Embryonic facial prominence (tissue), 1 donor: ENCODE measurements at regions not wholly inside any gene's neighbourhood (a gene's known extent, or its start where the extent isn't known, plus 50 kb on each side); places are given as distances from the start of the nearest gene placed in this dataset.
A peak's percentile ranks its signal among the peaks of the same experiment; 100 is the strongest.
"Not testable (repeated sequence)": the region's sequence is repeated elsewhere in the genome, so short reads cannot be mapped to it uniquely, and the experiment has no call there.

Experiments used
- DNase-seq: peaks from one replicate; pipeline ENCODE4 v3.0.0-alpha.2; 2016; ENCODE audit errors: extremely low spot score

GRCh38 chr9:100714372-100715099 is 136.7 kb downstream of the CAVIN4 start:
- DNase-seq: peak; percentile 57

DNA sequence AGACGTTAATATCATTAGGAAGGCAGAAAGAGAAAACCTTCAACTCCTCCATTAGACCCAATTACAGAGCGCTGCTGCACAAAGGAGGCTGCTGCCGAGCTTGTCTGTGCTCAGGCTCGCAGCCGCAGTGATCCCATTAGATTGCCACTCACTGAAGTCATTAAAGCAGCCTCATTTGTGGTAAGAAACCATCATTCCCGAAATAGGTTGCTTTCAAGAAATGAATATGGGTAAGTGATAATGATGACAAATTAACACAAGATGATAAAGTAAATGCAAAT is 137.2 kb downstream of the CAVIN4 start:
- DNase-seq: no peak

GRCh38 chr9:100718717-100719116 is 140.8 kb downstream of the CAVIN4 start:
- no peak for DNase-seq

GRCh38 chr9:100720922-100721321 is 143.0 kb downstream of the CAVIN4 start:
- DNase-seq: no peak

GRCh38 chr9:100724886-100725285 is 147.0 kb downstream of the CAVIN4 start:
- DNase-seq: no peak

DNA sequence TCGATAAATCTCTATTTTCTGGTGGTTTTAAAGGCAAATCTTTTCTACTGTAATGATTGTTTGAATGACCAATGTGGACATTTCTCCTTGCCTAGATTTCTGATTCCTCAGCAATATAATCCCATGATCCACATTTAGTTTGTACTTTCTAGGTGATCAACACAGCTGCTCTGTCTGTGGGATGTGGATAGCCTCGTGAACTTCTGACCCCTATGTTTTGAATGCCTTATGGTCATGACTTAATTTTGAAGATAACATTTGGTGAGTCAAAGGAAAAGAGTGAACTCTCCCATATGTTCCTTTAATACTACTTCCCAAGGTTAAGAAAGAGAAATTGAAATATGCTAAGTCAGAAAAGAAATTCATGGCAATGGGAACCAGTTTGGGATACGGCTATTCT is 147.5 kb downstream of the CAVIN4 start:
- DNase-seq: no peak

GRCh38 chr9:100729336-100729895 is 151.5 kb downstream of the CAVIN4 start:
- DNase-seq: no peak

- DNase-seq: no peak
Measured at GRCh38 chr9:100730086-100730485, 152.2 kb downstream of the CAVIN4 start.

DNA sequence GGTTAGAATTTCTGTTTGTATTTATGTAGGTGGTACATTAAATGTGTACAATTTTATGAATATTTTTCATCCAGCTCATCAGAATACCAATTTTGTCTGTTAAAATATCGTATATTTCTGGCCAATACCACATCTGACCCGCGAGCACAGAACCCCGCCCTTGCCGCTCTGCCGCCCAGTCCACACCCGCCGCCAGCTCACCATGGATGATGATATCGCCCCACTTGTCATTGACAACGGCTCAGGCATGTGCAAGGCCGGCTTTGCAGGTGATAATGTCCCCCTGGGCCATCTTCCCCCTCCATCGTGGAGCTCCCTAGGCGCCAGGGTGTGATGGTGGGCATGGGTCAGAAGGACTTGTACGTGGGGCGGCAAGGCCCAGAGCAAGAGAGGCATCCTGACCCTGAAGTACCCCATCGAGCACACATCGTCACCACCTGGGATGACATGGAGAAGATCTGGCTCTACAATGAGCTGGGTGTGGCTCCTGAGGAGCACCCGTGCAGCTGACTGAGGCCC is 153.2 kb downstream of the CAVIN4 start:
- no peak for DNase-seq

GRCh38 chr9:100731557-100731956 is 153.7 kb downstream of the CAVIN4 start:
- no peak for DNase-seq

GRCh38 chr9:100739208-100739607 is 161.3 kb downstream of the CAVIN4 start:
- no peak for DNase-seq

GRCh38 chr9:100739666-100740065 is 161.8 kb downstream of the CAVIN4 start:
- DNase-seq: no peak

DNA sequence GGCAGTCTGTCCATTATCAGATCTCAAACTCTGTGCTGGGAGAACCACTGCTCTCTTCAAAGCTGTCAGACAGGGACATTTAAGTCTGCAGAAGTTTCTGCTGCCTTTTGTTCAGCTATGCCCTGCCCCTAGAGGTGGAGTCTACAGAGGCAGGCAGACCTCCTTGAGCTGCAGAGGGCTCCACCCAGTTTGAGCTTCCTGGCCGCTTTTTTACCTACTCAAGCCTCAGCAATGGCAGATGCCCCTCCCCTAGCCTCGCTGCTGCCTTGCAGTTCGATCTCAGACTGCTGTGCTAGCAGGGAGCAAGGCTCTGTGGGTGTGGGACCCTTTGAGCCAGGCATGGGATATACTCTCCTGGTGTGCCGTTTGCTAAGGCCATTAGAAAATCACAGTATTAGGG is 171.1 kb downstream of the CAVIN4 start:
- DNase-seq: not testable (repeated sequence)

- no peak for DNase-seq
Measured at GRCh38 chr9:100756217-100756616, 178.3 kb downstream of the CAVIN4 start.

- DNase-seq: no peak
Measured at GRCh38 chr9:100759215-100759614, 181.3 kb downstream of the CAVIN4 start.

GRCh38 chr9:100761276-100761802 is 183.5 kb downstream of the CAVIN4 start:
- DNase-seq: no peak

DNA sequence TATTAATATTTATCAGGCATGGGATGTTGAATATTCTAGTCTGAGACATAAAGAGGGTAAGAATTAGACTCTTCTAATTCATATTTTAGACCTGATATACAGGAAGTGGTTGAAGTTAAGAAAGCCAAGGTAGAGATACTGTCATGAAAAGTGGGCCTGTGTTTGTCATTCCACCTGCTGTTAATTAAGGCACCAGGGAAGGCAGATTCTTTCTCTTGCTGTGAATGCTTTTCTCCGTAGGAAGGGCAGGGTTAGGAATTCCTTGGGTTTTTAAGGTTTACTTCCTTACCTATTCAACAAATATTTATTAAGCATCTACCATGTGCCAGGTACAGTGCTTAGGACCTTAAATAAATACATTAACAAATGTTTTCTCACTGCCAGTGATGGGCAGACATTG is 196.4 kb downstream of the CAVIN4 start:
- no peak for DNase-seq

DNA sequence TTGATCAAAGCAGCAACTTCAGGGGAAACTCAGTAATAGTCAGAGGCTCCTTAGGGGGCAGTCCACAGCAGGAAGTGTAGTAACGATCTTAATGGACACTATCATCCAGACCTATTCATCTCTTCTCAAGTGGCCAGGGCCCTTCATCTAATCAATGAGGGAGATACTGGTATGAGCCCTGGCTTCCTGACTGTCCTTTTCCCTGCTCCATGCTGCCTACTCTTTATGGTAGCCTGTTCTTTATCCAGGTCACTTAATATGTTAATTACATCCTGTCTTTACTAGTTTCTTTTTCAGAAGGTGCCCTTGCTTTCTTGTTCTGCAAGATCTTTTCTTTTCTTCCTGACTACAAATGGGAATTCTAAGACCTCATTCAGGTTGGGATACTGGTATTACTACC is 197.1 kb downstream of the CAVIN4 start:
- no peak for DNase-seq

DNA sequence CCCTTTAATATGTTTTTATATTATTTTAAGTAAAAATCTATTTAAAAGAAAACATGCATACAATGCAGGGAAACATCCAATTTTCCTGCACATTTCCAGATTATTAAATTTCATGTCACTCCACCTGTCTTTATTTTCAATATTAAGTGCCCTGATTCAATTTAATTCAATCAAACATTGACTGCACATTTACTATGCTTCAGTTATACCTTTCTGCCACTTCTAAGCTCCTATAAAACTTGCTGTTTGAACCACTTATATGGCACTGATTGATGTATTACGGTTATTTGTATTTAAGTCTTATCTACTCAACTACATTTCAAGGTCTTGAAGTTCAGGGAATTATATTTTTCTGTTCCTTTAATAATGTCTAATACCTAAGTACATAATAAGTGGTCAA is 198.0 kb downstream of the CAVIN4 start:
- DNase-seq: no peak

DNA sequence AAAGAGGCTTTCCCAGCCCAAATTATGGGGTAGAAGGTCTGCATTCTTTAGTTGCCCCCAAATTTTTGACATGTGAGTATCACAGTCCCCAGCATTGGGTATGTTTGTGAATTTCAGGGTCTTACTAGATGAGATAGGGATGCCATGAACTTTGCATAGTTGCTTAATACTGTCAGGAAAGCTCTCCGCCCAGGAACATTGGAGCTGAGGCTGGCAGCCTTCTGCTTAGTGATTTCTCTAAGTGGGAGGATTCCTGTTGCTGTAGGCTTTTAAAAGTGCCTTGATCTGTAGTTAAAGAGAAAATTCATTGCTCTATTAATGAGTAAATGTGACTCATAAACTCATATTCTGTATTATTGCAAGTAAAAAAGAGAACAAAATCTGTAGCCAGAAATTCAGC is 206.9 kb downstream of the CAVIN4 start:
- DNase-seq: no peak

- DNase-seq: no peak
Measured at GRCh38 chr9:100785946-100786345, 208.1 kb downstream of the CAVIN4 start.

GRCh38 chr9:100794738-100795269 is 216.9 kb downstream of the CAVIN4 start:
- DNase-seq: no peak

DNA sequence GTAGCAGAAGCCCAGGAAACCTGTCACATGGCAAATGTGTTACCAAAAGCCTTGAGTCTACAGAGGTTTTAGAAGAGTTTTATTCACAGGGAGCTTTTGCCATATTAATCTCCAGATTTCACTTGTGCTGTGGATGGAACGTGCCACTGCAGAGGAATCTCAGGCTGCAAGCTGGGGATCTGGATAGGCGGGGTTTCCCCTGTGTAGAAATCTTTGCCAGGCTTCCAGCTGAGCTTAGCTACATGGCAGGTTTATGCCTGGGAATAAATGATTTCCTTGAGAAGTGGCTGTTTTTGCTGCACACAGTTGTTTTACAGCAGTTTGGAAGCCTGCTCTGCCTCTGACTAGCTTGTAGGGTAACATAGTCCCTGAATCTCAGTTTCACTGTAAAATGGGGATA is 224.6 kb upstream of the PLPPR1 start:
- DNase-seq: no peak
